OCI-LY1 (cell line): ENCODE measurements at regions not wholly inside any gene's neighbourhood (a gene's known extent, or its start where the extent isn't known, plus 50 kb on each side); places are given as distances from the start of the nearest gene placed in this dataset.

Experiments
- H2AFZ ChIP-seq: fragments of 200-600 bp; sonication (generic), shearing (Covaris generic); 2 replicates; pipeline ENCODE4 v1.6.0; 2014; ENCODE audit warnings: antibody characterized with exemption, mild to moderate bottlenecking, low read length
- H3F3A ChIP-seq: fragments of 200-600 bp; sonication (generic), shearing (Covaris generic); 2 replicates; pipeline ENCODE4 v1.6.0; 2014; ENCODE audit warnings: mild to moderate bottlenecking, antibody characterized with exemption, low read length, moderate library complexity; ENCODE audit not compliant: insufficient read depth
- H3K27ac ChIP-seq: fragments of 200-600 bp; sonication (generic); 2 replicates; pipeline ENCODE4 v1.5.1; 2014; ENCODE audit warnings: low read length, mixed run types, mild to moderate bottlenecking, low read depth; ENCODE audit not compliant: poor library complexity, severe bottlenecking
- H3K27me3 ChIP-seq: fragments of 200-600 bp; sonication (generic); 2 replicates; pipeline ENCODE4 v1.6.0; 2014; ENCODE audit warnings: antibody characterized with exemption, mild to moderate bottlenecking, low read length, moderate library complexity; ENCODE audit not compliant: insufficient read depth
- H3K36me3 ChIP-seq: fragments of 200-600 bp; sonication (generic); 2 replicates; pipeline ENCODE4 v1.6.1; 2014; ENCODE audit warnings: mild to moderate bottlenecking, antibody characterized with exemption, low read length, moderate library complexity, mixed read lengths; ENCODE audit not compliant: insufficient read depth
- H3K4me1 ChIP-seq: fragments of 200-600 bp; sonication (generic); 2 replicates; pipeline ENCODE4 v1.5.1; 2014; ENCODE audit warnings: mild to moderate bottlenecking, low read length, moderate library complexity; ENCODE audit not compliant: insufficient read depth, severe bottlenecking
- H3K4me2 ChIP-seq: fragments of 200-600 bp; sonication (generic), shearing (Covaris generic); 2 replicates; pipeline ENCODE4 v1.6.1; 2014; ENCODE audit warnings: low read length
- H3K4me3 ChIP-seq: fragments of 200-600 bp; sonication (generic); 2 replicates; pipeline ENCODE4 v1.5.1; 2014; ENCODE audit warnings: low read length, low read depth, mild to moderate bottlenecking, mixed read lengths; ENCODE audit not compliant: poor library complexity, severe bottlenecking
- H3K79me2 ChIP-seq: fragments of 200-600 bp; shearing (Covaris generic); 2 replicates; pipeline ENCODE4 v1.6.1; 2016; ENCODE audit warnings: mixed run types, low read length, mixed read lengths; ENCODE audit not compliant: insufficient read depth
- H3K9ac ChIP-seq: fragments of 200-600 bp; sonication (generic), shearing (Covaris generic); 2 replicates; pipeline ENCODE4 v1.6.1; 2014; ENCODE audit warnings: mild to moderate bottlenecking, low read length, mixed read lengths
- H3K9me2 ChIP-seq: fragments of 200-600 bp; sonication (generic), shearing (Covaris generic); 2 replicates; pipeline ENCODE4 v1.6.1; 2014; ENCODE audit warnings: low read depth, mild to moderate bottlenecking, low read length, mixed read lengths
- H3K9me3 ChIP-seq: fragments of 200-600 bp; shearing (Covaris generic); 2 replicates; pipeline ENCODE4 v1.6.1; 2014; ENCODE audit warnings: low read length, mixed read lengths
- H4K20me1 ChIP-seq: fragments of 200-600 bp; sonication (generic), shearing (Covaris generic); 2 replicates; pipeline ENCODE4 v1.6.0; 2016; ENCODE audit warnings: mild to moderate bottlenecking, low read length; ENCODE audit not compliant: insufficient read depth
- EZH2 ChIP-seq: fragments of 200-600 bp; sonication (generic), shearing (Covaris generic); IDR thresholded peaks from 2 replicates; pipeline ENCODE4 v1.8.0; 2017; ENCODE audit warnings: borderline replicate concordance, mixed run types, mild to moderate bottlenecking, antibody characterized with exemption, low read length, moderate library complexity, mixed read lengths
- TF ChIP-seq, protein P1 (sequence below): fragments of 200-600 bp; sonication (generic), shearing (Covaris generic); IDR thresholded peaks from 2 replicates; pipeline ENCODE4 v1.5.1; 2017; ENCODE audit warnings: mild to moderate bottlenecking, antibody characterized with exemption, low read length, moderate library complexity, mixed read lengths

DNA sequence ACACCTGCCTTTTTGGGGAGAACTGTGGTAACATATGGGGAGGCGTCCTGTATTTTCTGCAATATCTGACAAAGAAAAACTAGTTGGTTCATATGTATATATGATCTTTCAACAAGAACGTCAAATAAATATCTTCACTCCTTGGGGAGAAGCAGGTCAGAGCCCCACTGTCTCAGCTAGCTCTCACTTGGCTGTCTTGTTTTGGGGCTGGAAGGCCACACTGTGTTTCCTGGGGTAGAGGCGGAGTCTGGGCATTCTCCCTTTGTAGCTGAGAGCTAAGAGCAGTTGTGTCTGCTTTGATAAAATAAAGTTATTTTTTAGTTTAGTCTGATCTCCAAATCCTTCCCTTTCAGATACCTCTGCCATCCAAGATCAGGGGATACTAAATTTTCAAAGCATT is 83.9 kb upstream of the IGFBP3 start:
- no peak overlapping the region for H3K4me2 ChIP-seq

DNA sequence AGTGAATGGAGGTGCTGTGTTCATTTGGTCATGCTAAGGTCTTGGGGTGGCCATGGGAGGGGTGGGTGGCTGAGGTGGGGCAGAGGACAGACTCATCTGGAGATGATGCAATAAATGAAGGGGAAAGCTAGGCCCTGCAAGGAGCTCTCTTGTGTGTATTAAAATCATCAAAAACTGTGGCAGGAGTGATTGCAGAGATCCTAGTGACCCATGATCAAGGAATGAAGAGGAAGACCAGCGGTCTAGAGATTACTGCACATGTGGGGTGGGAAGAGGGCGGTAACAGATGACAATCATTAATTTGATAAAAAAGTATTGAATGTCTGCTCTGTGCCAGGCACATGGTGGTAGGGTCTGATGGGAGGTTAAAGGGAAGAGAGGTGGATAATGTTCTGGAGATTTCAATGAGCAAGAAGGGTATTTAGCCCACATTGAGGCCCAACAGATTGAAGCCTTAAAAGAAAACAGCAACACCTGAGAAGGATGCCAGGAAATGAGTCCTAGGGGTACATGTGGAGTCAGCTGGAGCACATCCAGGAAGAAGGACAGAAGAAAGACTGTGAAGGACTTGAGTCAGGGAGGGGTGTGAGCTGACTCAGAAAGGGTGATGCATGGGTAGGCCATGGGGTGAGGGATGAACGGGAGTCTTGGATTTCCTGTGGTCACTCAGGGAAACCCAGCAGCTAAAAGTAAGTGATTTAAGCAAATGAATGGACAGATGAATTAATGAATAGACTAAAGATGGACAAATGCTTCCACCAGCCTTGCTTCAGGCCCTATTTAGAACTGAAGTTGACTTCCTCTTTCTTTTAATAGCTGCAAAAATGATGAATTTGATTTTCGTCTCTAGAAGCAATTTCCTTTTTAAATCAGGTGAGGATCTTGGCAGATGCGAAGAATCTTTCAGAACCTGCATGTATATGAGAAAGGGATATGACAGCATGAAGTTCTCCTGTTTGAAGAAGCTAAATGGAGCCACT is 83.1 kb upstream of the IGFBP3 start:
- H3K4me3 ChIP-seq = no peak overlapping the region
- H3K27ac ChIP-seq = no peak overlapping the region
- TF ChIP-seq, protein P1, sequence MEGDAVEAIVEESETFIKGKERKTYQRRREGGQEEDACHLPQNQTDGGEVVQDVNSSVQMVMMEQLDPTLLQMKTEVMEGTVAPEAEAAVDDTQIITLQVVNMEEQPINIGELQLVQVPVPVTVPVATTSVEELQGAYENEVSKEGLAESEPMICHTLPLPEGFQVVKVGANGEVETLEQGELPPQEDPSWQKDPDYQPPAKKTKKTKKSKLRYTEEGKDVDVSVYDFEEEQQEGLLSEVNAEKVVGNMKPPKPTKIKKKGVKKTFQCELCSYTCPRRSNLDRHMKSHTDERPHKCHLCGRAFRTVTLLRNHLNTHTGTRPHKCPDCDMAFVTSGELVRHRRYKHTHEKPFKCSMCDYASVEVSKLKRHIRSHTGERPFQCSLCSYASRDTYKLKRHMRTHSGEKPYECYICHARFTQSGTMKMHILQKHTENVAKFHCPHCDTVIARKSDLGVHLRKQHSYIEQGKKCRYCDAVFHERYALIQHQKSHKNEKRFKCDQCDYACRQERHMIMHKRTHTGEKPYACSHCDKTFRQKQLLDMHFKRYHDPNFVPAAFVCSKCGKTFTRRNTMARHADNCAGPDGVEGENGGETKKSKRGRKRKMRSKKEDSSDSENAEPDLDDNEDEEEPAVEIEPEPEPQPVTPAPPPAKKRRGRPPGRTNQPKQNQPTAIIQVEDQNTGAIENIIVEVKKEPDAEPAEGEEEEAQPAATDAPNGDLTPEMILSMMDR = no peak
- no peak for TF ChIP-seq EZH2
- no peak overlapping the region for H3K4me2 ChIP-seq
- H3K36me3 ChIP-seq = no peaks in the 10 kb centered on the region
- H3K27me3 ChIP-seq = no peaks in the 10 kb centered on the region; the same call in 1 of the 2 replicates
- no peaks in the 10 kb centered on the region for H4K20me1 ChIP-seq
- no peaks in the 10 kb centered on the region for H3K9me2 ChIP-seq
- no peaks in the 10 kb centered on the region for H3K79me2 ChIP-seq
- H3K9me3 ChIP-seq = no peaks in the 10 kb centered on the region
- H3K4me1 ChIP-seq = no peaks in the 10 kb centered on the region
- H3K9ac ChIP-seq = no peak overlapping the region
- no peaks in the 10 kb centered on the region for H3F3A ChIP-seq
- H2AFZ ChIP-seq = no peak overlapping the region

More for the DNA sequence above, 83.9 kb upstream of the IGFBP3 start:
- no peaks in the 10 kb centered on the region for H3K36me3 ChIP-seq
- H3F3A ChIP-seq = no peaks in the 10 kb centered on the region
- H3K79me2 ChIP-seq = no peaks in the 10 kb centered on the region
- no peak overlapping the region for H3K27ac ChIP-seq
- no peak overlapping the region for H3K9ac ChIP-seq
- no peaks in the 10 kb centered on the region for H3K4me1 ChIP-seq
- H4K20me1 ChIP-seq = no peaks in the 10 kb centered on the region
- TF ChIP-seq, protein P1 = no peak
- TF ChIP-seq EZH2 = no peak
- H2AFZ ChIP-seq = no peak overlapping the region
- no peak overlapping the region for H3K4me3 ChIP-seq
- no peaks in the 10 kb centered on the region; the same call in 1 of the 2 replicates for H3K27me3 ChIP-seq
- no peaks in the 10 kb centered on the region for H3K9me2 ChIP-seq
- no peaks in the 10 kb centered on the region for H3K9me3 ChIP-seq

DNA sequence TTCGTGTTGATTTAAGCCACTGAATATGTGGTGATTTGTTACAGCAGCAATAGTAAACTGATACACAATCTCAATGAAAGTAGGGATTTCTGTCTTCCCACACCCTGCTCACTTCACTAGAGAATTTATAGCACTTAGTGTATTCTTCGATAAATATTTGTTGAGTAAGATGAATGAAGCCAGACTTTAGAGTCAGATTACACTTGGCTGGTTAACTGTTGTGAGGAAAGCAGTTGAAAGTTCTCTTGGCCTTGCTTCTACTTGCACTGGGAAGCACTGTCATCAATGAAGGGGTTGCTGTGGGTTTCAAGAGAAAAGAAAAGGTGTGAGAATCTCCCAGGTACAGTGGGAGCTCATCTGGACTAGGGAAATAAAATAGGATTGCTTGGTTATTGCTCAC is 82.1 kb upstream of the IGFBP3 start:
- Histone ChIP-seq H4K20me1 (no peaks in the 10 kb centered on the region), H2AFZ (no peak overlapping the region), H3K27ac (no peak overlapping the region), H3K27me3 (no peaks in the 10 kb centered on the region; the same call in 1 of the 2 replicates), H3K36me3 (no peaks in the 10 kb centered on the region), H3F3A (no peaks in the 10 kb centered on the region), H3K4me1 (no peaks in the 10 kb centered on the region), H3K4me2 (no peak overlapping the region), H3K9me3 (no peaks in the 10 kb centered on the region), H3K4me3 (no peak overlapping the region), H3K9ac (no peak overlapping the region), H3K79me2 (no peaks in the 10 kb centered on the region), H3K9me2 (no peaks in the 10 kb centered on the region)
- no peak for TF ChIP-seq EZH2
- TF ChIP-seq, protein P1 = no peak
